ENCODE measurements at regions not wholly inside any gene's neighbourhood (a gene's known extent, or its start where the extent isn't known, plus 50 kb on each side); places are given as distances from the start of the nearest gene placed in this dataset.

DNA sequence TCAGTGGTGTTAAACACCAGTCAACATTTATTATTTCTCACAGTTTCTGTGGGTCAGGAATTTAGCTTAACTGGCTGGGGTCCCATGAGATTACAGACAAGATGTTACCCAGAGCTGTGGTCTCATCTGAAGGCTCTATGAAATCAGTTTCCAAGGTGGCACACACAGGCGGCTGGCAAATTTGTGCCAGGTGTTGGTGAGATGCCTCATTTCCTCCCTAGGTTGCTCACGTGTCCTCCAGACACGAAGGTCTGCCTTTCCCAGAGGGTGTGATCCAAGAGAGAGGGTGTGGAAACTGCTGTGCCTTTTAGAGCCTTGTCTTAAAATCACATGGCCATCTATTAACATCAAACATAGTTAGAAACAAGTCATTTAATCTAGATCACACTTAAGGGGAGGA, 209.0 kb downstream of the JCAD start:
- DNase-seq = no peak

DNA sequence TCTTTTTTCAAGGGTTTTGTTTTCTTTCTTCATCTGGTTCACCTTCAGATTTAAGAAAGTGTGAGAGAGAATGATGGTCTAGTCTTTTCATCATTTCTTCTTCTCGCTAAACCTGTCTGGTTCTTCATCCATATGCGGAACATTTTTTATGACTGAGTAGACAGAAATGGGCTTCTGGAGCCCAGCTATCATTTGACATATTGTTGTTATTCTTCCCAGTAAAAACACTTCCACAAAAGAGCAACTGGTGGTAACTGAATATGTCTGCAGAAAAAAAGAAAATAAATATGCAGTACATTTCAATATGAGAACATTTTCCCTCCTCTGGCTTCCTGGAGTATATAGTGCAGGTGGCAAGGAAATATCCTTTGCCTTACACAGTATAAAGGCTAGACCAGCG, 209.5 kb downstream of the JCAD start:
- no peak for DNase-seq

DNA sequence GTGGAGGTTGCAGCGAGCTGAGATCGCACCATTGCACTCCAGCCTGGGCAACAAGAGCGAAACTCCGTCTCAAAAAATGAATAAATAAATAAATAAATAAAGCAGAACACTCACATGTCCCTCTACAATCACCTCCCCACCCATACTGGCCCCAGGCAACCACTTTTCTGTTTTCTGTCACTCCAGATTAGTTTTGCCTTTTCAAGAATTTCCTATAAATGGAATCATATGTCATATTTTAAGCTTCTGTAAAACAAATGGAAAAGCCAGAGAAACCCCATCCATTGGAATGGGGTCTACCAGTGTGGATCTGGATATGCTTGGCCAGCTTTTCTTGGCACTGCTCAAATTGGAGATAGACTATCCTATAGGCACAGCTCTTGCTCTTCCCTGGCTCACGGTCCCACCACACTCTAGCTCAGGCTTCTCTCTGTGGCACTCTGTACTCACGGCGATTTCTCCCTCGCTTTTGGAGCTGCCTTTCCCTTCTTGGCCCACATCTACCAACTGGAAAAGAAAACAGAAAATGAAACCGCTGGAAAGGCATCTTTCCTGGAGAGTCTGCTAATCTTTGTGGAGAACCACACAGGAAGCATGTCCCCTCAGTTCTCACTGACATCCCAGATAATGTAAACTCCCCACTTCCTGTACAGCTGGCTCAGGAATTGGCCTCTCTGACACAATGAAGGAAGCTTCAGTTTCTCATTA, 210.1 kb downstream of the JCAD start:
- DNase-seq = no peak

DNA sequence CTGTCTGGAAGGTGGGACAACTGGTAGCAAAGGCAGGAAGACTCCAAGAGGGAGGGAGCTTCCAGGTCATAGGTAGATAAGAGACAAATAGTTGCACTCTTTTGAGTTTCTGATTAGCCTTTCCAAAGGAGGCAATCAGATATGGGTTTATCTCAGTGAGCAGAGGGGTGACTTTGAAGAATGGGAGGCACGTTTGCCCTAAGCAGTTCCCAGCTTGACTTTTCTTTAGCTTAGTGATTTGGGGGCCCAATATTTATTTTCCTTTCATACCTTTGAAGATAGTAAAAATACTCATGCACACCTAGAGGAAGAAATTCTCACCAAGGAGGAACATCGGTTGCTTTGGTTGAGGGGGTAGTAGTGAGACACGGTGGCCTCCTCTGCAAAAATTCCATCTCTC, 212.1 kb upstream of the SVIL start:
- no peak for DNase-seq

DNA sequence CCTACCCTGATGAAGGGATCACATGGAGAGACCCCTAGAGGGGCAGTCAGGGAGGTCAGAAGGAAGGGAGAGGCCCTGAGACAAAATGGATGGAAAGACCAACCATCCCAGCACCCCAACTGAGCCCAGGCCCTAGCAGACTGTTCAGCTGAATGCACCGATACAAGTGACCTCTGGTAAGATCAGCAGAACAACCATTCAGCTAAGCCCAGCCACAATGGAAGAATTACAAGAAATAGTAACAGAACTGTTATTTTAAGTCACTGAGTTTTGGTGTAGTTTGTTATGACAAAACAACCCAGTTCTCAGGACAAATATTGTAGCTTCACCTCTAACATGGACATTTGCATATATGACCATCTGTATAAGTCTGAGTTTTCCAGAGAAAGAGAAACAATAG, 210.4 kb upstream of the SVIL start:
- DNase-seq = no peak

DNA sequence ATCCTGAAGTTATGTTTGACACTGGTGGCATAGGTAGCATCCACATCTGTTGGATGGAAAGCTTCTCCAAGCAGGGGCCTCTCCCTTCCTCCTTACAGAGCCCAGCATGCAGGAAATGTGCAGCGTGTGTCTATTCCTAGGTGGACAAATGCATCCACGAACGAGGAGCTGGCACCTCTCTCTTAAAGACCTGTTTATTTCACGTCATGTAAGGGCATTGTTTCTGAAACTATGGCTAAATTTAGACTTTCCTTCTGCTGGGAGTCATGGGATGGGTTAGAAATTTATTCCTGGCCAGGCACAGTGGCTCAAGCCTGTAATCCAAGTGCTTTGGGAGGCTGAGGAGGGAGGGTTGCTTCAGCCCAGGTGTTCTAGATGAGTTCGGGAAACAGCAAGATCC, 208.4 kb upstream of the SVIL start:
- DNase-seq = no peak

DNA sequence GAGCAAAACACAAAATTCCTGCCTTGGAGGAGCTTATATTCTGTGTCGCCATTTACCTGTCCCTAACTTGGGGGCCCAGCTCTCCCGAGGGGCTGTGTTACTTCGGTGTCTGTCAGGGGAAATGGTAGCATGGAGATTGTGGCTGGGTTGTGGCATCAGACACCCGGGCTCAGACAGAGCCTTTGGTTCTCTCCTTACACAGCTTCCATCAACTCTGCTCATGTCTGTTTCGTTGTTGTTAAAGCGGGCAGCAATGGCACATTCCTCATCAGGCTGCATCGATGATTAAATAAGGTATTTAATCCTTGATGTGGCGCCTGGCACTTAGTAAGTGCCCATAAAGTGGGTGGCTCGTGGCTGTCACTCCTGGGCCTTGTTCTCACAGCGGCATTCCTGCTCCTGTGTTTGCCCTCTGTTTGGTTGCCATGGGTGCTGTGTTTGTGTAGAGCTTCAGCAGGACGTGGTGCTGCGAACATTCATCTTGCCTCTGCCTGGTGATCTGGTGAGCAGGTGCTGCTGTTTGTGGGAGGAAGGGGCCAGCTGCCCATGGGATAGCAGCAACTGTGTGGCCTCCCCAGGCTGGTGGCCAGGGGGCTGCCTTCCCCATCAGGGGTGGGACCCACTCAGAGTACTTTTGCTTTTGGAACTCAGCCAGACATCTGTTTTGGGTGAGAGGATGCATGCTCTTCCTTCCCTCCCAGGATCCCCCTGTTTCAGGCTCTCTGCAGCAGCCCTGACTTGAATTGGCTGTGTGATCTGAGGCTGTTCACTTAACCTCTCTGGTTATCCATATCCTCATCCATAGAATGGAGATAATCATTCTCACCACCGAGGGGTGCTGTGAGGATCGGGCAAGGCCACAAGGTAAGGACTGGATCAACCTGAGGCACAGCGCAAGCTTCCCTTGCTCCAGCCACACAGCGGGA, 207.2 kb upstream of the SVIL start:
- no peak for DNase-seq

DNA sequence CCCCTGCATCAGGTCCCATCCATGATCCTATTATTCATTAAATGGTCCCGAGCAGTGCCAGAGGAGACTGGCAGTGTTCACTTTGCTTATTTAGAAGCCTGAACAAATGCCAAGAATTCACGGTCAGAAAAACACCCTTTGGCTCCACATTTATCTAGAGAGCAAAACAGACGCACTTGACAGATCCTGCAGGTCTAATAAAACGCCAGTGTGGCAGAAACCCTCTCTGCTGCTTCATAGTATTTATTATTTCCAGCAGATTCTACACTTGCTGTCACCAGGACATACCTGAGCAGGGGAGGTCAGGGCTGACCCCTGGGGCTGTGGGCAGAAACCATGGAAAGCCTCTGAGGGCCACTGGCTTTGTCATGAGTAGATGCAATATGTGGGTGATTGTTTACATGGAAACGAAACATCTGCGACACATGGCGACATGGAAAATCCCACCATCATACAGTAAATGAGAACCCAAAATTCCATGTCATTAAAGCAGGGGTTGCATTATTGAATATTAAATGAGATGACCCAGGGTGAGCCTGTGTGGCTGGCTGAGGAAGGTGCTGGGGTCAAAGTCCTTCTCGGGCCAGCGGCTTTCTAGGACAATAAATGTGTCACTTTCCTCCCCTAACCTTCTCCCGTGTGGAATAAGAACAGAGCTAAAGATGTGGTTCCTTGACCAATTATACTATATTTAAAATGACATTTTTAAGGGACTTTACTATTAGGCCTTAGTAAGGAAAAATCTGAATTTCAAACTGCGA, 205.9 kb upstream of the SVIL start:
- no peak for DNase-seq

DNA sequence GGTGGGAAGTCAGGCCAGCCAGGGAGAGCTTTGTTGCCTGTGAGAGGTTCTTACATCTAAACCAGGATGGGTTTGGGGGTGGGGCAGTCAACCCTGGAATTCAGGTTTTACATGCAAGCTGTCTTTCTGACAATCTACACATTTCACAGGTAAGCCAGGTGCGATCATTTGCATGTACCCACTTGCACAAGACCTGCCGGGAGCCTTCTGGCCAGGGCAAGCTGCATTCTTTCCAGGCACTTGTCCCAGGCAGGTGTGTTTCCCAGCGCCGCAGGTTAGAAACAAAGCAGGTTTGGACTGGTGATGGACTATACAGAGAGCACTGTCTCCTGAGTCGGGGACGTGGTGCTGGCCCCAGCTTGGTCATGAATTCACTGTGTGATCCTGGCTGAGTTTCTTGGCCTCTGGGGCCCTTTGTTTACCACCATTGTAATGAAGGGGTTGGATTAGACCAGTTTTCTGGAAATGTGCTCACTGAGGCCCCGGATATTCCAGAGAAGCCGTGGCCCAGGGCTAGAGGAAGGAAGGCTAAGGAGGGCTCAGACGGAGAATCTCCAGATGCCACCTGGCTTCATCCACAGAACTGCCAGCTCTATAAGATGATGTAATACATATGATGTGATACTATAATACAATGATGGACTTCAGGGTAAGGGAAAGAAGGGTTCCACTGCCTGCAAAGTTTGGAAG, 205.2 kb upstream of the SVIL start:
- DNase-seq = no peak

DNA sequence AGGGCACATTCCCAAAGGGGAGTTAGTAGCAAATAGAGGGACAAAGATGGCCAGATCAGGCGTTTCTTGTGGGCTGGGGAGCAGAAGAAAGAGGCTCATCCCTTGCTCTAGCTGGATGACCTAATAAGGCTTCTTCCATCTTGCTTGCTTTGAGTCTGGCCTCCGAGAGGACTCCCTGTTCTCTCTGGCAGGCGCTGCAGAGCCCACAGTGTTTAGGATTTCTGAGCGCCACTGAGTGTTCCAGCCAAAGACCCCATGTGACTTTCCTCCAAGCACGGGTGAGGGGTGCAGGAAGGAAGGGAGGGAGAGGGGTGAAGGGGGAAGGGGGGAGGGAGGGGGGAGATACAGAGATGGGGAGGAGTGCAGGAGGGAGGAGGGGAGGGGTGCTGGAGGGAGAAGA, 203.8 kb upstream of the SVIL start:
- no peak for DNase-seq

DNA sequence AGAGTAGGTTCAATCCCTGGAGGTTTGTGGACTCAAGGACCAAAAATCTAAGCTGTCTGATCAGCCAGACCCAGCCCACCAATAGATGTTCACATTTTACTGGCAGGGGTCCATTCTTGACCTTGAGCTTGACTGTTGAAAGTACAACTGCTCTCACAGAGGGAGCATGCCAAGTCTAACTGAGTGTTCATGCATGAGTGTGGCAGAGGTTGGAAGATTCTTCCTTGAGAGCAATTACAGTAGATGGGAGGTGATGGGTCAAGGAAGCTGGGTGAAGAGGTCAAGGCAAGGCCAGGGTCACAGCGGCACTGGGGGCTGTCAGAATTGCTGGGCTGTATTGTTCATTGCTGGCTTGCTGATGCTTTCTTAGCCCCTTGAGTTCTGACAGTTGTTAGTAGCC, 202.8 kb upstream of the SVIL start:
- DNase-seq = no peak

DNA sequence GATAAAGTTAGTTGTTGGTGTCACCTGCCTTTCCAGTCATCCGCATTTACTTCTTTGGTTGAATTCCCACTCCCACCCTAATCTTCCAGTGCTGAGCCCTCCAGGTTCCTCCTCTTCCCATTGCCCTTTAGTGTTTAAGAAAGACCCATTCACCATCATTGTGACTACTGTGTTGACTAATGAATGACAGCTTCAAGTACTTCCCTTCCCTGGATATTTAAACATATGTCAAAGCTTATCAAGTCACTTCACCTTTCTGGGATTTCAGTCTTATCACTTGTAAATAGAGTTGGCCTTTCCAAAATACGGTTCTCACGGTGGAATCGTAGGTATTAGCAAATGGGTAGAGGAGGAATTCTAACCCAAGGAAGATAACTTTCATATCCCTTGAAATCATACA, 201.6 kb upstream of the SVIL start:
- no peak for DNase-seq

DNA sequence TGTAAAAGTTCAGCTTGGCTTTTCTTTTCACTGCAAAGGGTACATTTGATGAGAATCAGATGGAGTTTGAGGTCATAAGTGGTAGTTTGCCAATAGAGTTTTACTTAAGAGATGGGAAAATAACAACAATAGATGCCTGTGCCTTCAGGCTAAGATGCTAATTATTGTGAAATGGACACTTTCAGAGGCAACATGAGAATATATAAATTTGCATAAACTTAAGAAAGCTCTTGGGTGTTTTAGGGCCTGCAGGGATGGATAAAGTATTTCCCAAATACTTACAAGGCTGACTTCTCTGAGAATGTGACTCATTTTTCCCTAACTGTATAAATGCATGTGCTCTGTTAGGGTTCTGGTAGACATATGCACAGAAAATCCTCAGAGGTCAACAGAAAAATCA, 200.3 kb upstream of the SVIL start:
- no peak for DNase-seq

DNA sequence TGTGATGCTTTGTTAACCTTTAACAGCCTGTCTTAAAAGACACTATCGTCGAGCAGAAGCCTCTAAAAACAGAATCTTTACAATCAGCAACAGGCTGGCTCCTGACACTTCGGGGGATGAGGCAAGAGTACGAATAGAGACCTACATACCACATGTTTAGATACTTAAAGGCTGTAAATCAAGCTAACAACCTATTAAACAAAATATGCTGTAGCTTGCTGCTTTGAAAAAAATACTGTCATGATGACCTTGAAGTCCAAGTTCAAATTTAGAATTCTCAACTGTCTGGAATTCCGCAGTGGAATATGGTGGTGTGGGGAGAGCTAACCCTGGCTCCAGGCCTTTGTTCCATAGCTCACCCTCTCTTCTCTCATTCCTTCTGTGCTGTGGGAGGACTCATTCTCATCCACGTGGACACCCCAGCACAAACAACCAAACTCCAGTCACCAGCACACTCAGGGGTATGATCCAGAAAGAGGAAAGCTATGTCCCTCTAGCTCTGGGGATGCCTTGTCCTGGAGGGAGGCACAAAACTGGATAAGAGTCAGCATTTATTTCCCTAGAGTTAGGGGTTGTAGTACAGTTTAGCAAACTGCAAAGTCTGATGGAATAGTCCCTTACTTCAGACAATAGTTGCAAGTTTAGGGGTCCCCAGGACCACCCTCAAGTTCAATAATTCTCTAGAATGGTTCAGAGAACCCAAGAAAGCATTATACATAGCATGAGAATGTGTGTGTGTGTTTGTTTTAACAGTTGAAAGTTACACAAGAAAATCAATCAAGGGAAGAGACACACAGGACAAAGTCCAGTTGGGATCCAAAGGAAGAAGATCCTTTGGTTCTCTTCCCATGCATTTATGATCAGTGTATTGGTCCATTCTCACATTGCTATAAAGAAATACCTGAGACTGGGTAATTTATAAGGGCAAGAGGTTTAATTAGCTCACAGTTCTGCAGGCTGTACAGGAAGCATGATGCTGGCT, 196.1 kb upstream of the SVIL start:
- no peak for DNase-seq

DNA sequence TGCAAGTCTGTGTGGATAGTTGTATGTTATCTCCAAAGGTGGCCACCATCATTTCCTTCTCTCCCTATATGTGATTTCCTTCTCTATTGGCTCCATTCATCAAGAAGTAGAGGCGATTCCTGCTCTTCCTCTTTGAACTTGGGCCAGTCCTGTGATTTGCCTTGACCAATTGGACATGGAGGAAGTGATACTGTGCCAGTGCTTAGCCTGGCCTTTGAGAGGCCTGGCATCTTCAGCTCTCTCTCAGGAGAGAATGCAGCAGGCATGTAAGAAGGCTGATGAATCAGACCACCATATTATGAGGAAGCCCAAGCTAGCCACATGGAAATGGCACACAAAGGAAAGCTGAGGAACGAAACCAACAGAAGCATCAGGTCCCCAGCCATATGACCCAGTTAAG, 195.0 kb upstream of the SVIL start:
- no peak for DNase-seq

DNA sequence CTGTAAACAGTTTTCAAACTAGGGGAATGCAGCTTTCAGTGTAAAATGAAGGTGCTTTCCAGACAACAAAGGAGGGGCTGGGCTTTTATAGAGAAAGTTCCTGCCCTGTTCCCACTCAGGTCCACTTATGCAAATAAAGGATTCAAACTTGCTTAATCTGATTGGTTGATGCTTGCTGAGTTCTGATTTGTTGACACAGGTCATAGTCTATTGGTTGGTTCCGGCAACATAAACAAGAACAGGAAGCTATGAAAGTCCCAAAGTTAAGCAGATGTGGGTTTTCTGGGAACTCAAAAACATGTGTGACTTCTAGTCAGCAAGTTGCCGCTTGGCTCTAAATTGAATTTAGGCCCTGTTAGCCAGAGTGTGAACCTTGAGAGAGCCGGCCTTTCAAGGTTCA, 194.2 kb upstream of the SVIL start:
- no peak for DNase-seq

DNA sequence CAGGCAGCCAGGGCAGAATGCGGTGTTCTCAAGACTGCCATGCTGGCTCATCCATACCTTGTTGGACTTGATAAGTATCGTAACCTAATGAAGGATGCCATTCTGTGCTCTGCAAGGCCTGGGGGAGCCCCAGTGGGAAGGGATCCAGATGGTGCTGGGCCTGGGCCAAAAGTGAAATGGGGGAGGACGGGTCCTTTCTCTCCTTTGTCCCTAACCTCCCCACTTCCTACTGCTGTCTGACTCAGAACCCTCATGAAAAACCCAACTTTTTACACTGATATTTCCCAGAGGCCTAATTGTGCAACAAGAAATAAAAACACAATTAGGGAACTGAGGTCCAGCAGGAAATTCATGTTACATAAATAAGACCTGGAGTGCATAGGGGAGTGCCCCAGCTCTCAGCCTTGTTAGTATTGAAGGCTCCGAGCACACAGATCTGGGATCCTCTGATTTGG, 193.7 kb upstream of the SVIL start:
- DNase-seq = no peak

DNA sequence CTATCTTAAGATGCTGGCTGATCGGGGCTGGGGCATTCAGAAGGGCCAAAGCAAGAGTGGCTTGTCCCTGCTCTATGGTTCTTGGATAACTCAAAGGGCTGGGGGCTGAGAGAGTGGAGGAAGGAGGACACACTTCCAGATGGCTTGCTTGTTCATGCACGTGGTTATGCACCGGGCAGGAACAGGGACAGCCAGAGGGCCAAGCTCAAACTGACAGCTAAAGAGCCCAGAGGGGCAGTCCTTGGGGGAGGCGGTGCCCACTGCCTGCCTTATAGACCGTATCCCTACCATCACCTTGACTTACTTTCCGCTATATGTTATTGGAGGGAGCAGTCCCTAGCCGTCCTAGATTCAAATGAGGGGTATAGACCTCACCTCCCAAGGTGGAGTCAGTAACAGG, 192.7 kb upstream of the SVIL start:
- no peak for DNase-seq

DNA sequence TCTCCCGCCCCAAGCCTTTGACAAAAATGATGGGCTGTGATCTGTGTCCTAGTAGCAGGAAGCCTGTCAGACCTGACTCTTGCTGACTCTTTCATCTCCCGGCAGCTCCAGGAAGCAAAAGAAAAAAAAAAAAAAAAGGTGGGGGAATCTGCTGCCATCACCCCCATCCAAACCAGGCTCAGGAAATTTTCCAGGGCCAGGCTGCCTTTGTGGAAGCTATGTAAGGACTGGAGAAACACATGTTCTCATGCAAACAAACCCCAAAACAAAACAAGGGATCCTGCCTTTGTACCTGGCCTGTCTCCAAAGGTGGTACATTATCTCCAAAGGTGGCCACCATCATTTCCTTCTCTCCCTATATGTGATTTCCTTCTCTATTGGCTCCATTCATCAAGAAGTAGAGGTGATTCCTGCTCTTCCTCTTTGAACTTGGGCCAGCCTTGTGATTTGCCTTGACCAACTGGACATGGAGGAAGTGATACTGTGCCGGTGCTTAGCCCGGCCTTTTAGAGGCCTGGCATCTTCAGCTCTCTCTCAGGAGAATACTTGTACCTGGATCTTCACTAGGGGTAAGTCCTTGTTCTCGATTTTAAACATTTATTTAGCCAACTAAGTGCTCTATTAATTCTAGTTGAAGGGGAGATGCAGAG, 192.2 kb upstream of the SVIL start:
- DNase-seq = no peak

DNA sequence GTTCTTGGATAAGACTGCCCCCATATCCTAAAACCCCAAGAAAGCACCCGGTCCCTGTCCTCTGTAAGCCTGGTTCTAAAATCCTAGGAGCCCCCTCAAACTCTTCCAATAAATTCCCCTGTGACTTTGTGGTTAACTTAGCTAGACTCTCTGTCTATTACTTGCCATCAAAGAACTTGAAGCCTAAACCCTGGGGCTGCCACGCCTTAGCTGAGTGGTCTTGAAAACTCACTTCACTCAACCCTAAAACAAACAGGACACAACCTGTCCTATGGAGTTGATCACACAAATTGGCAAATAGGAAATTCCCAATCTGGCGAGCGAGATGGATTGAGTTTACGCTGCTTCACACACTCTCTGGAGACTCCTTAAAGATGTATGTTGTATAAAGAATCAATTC, 191.4 kb upstream of the SVIL start:
- no peak for DNase-seq

DNA sequence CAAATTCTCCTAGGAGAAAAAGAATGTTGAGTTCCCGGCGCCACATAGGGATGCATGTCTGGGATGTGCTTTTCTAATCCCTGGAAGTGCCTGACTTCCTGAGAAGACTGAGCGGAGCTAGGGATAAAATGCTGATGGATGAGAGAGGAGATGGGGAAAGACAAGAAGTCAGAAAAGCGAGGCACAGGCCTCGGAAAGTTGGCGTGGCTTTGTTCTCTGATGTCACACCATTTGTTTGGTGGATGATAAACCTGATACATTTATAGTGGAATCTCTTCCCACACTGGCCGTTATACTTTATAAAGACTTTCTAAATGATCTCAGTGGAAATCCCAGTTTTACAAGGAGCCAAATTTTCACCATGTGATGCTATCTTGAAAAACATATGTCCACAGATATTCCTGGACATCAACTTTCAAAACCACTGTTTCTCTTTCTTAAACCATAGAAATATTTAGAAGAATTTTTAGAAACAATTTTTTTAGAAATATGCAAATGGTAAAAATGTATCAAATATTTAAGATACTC, 188.8 kb upstream of the SVIL start:
- no peak for DNase-seq

Measured in stimulated activated naive CD4-positive, alpha-beta T cell (primary cell).